ENCODE measurements at regions not wholly inside any gene's neighbourhood (a gene's known extent, or its start where the extent isn't known, plus 50 kb on each side); places are given as distances from the start of the nearest gene placed in this dataset.

- no peaks in the 10 kb centered on the region for H3K36me3 ChIP-seq (ENCODE audit: control insufficient read depth, insufficient read depth, low read length)
- CTCF ChIA-PET, result interaction anchor here (1.5 kb wide), 1 partner anchor 18 kb away, joined by 4 read pairs; no protein-coding TSS in a partner anchor
- TF ChIP-seq CTCF (IDR thresholded peaks at IDR 0.05; ENCODE audit: insufficient read depth, low read depth, low read length), result no peak
- POLR2A ChIA-PET, result no interaction called here
- H3K27me3 ChIP-seq (ENCODE audit: control insufficient read depth, insufficient read depth, low read length), result no peaks in the 10 kb centered on the region
- DNase-seq (ENCODE audit: low read depth), result no peak
- no peak overlapping the region for H3K4me3 ChIP-seq (ENCODE audit: low read depth, low read length)
Measured at GRCh38 chr13:73230716-73231115, 171.9 kb downstream of the KLF5 start.

- no peaks in the 10 kb centered on the region for H3K36me3 ChIP-seq (ENCODE audit: control insufficient read depth, insufficient read depth, low read length)
- H3K27me3 ChIP-seq (ENCODE audit: control insufficient read depth, insufficient read depth, low read length), result no peaks in the 10 kb centered on the region
- POLR2A ChIA-PET, result interaction anchor here (0.6 kb wide), 1 partner anchor 88 kb away, joined by 3 read pairs; no protein-coding TSS in a partner anchor
- DNase-seq (ENCODE audit: low read depth), result no peak
- CTCF ChIA-PET, result no interaction called here
- no peak overlapping the region for H3K4me3 ChIP-seq (ENCODE audit: low read depth, low read length)
- TF ChIP-seq CTCF (IDR thresholded peaks at IDR 0.05; ENCODE audit: insufficient read depth, low read depth, low read length), result peak; percentile 32
Measured at GRCh38 chr13:73228546-73228945, 169.7 kb downstream of the KLF5 start.

GRCh38 chr13:73225990-73226389 lies 167.2 kb downstream of the KLF5 start:
- no peak for DNase-seq (ENCODE audit: low read depth)
- ChIA-PET CTCF (no interaction called here), POLR2A (no interaction called here)
- Histone ChIP-seq H3K4me3 (ENCODE audit: low read depth, low read length) (no peak overlapping the region), H3K27me3 (ENCODE audit: control insufficient read depth, insufficient read depth, low read length) (no peaks in the 10 kb centered on the region), H3K36me3 (ENCODE audit: control insufficient read depth, insufficient read depth, low read length) (no peaks in the 10 kb centered on the region)
- TF ChIP-seq CTCF (IDR thresholded peaks at IDR 0.05; ENCODE audit: insufficient read depth, low read depth, low read length), result no peak

GRCh38 chr13:73224703-73225102 lies 165.9 kb downstream of the KLF5 start:
- POLR2A ChIA-PET, result no interaction called here
- peak; percentile 46 for DNase-seq (ENCODE audit: low read depth)
- TF ChIP-seq CTCF (IDR thresholded peaks at IDR 0.05; ENCODE audit: insufficient read depth, low read depth, low read length), result no peak
- Histone ChIP-seq H3K36me3 (ENCODE audit: control insufficient read depth, insufficient read depth, low read length) (no peaks in the 10 kb centered on the region), H3K27me3 (ENCODE audit: control insufficient read depth, insufficient read depth, low read length) (no peaks in the 10 kb centered on the region), H3K4me3 (ENCODE audit: low read depth, low read length) (no peak overlapping the region)
- CTCF ChIA-PET, result no interaction called here

- CTCF ChIA-PET, result interaction anchor here (0.6 kb wide), 1 partner anchor 9 kb away, joined by 4 read pairs; no protein-coding TSS in a partner anchor
- POLR2A ChIA-PET, result no interaction called here
- no peaks in the 10 kb centered on the region for H3K36me3 ChIP-seq (ENCODE audit: control insufficient read depth, insufficient read depth, low read length)
- DNase-seq (ENCODE audit: low read depth), result no peak
- H3K27me3 ChIP-seq (ENCODE audit: control insufficient read depth, insufficient read depth, low read length), result no peaks in the 10 kb centered on the region
- no peak overlapping the region for H3K4me3 ChIP-seq (ENCODE audit: low read depth, low read length)
- TF ChIP-seq CTCF (IDR thresholded peaks at IDR 0.05; ENCODE audit: insufficient read depth, low read depth, low read length), result no peak
Measured at GRCh38 chr13:73223372-73223781, 164.6 kb downstream of the KLF5 start.
